ENCODE measurements at regions not wholly inside any gene's neighbourhood (a gene's known extent, or its start where the extent isn't known, plus 50 kb on each side); places are given as distances from the start of the nearest gene placed in this dataset.
"Not testable (repeated sequence)": the region's sequence is repeated elsewhere in the genome, so short reads cannot be mapped to it uniquely, and the experiment has no call there.

DNA sequence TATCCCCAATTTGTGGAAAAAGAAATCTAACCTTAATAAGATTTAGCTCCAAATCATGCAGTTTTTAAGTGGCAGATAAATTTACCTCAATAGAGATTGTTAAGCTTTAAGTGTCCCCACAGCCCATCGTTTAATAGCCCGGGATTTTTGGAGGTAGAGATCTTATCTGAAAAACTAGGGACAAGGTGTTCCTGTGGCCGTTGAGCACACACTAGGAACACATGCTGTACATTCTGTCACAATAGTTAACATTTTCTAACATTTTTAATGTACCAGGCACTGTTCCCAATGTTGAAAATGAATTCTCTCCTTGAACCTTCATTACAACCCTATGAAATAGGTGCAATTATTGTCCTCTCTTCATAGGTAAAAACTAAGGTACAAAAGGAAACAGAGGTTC lies 85.7 kb upstream of the PLD5 start:
- no peak for DNase-seq

GRCh38 chr1:242605521-242605920 lies 81.0 kb upstream of the PLD5 start:
- no peak for DNase-seq

- no peak for DNase-seq
Measured at GRCh38 chr1:242602001-242602400, 77.5 kb upstream of the PLD5 start.

- DNase-seq: not testable (repeated sequence)
Measured at GRCh38 chr1:242593756-242594155, 69.3 kb upstream of the PLD5 start.

DNA sequence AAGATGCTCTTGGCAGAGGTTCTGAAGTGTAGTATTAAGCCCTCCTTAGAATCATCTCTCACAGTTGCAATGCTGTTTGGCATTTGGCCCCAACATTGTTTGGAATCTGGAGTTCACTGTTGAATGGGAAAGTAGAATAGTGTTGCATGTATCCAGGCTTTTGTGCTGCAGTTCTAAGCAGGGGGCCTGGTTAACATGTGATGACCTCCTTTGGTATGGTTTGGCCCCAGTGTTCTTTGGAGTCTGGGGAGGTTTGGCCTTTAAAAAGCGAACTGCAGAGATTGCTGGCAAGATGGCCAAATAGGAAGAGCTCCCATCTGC lies 61.8 kb upstream of the PLD5 start:
- DNase-seq: no peak

DNA sequence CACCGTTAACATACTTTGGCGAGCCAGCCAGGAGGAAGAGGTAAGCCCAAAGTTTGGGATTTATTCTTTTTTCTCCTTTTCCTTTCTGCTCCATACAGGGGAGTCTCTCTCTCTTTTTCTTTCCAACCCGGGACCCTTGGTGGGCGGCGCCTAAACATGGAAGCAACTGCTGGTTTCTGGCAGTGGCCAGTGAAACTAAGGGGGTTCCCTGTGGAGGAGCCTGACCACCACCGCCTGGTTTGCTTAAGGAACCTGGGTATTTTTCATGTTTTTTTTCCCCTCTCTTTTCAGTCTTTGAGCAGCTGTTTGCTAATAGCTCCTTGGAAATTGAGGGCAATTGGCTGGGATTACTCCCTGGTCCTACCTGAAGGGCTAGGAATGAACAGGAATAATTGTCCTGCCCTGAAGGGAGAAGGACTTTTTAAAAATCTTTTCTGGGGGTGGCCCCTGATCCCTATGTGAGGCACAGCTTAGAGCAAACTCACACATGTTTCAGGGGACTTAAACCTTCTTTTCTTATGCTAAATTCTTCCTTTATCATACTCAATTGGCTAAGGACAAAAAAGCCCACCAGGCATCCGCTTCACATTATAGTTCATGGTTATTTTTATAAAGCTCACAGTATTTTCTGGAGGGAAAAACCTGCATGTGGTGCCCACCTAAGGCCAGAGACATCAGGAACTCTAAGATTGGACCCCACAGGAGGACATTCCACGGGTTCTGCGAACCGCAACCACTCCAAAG lies 61.3 kb upstream of the PLD5 start:
- no peak for DNase-seq

- DNase-seq: no peak
Measured at GRCh38 chr1:242582669-242583068, 58.2 kb upstream of the PLD5 start.

GRCh38 chr1:242579528-242580235 lies 55.2 kb upstream of the PLD5 start:
- DNase-seq: no peak

Data from NCI-H69 (cell line).